ENCODE measurements at regions not wholly inside any gene's neighbourhood (a gene's known extent, or its start where the extent isn't known, plus 50 kb on each side); places are given as distances from the start of the nearest gene placed in this dataset.

- H3K4me3 ChIP-seq (ENCODE audit: low read length in 3 of 3), result no peak overlapping the region
- no peaks in the 10 kb centered on the region for H3K4me1 ChIP-seq (ENCODE audit: control insufficient read depth in 2 of 3, insufficient read depth in 2 of 3, low read depth in 1 of 3, low read length in 3 of 3)
- no peaks in the 10 kb centered on the region for H3K9me3 ChIP-seq (ENCODE audit: control insufficient read depth in 2 of 3, insufficient read depth in 1 of 3, low read length in 3 of 3)
- no peaks in the 10 kb centered on the region for H3K27me3 ChIP-seq (ENCODE audit: control insufficient read depth, insufficient read depth, low read length)
- FAIRE-seq, result no peak
- intact Hi-C loops (cut with DNase I), result no loop called here
- no peak for TF ChIP-seq CTCF (IDR thresholded peaks at IDR 0.05; ENCODE audit: borderline replicate concordance, extremely low read depth, insufficient read depth)
- DNase-seq, result no peak
- no peaks in the 10 kb centered on the region for H3K36me3 ChIP-seq (ENCODE audit: control insufficient read depth in 2 of 3, insufficient read depth in 3 of 3, low read length in 3 of 3)
- no peak overlapping the region for H3K27ac ChIP-seq (ENCODE audit: low read depth in 2 of 2, low read length in 2 of 2)
- H3K9ac ChIP-seq (ENCODE audit: low read length in 3 of 3), result no peak overlapping the region
Measured at GRCh38 chr5:5540065-5540464, 117.6 kb downstream of the ICE1 start.
